ENCODE measurements at regions not wholly inside any gene's neighbourhood (a gene's known extent, or its start where the extent isn't known, plus 50 kb on each side); places are given as distances from the start of the nearest gene placed in this dataset.

GRCh38 chr7:114109721-114110120 lies 190.9 kb upstream of the PPP1R3A start:
- H3K23ac ChIP-seq (ENCODE audit: insufficient read length, low read depth, low read length) = no peak overlapping the region
- H3K27me3 Mint-ChIP-seq (ENCODE audit: low read depth) = no peaks in the 10 kb centered on the region
- TF ChIP-seq CTCF (conservative IDR thresholded peaks at IDR 0.05) = no peak
- H3K27ac ChIP-seq (ENCODE audit: insufficient read length, low read depth, low read length) = no peak overlapping the region
- H4K8ac ChIP-seq (replicated peaks; ENCODE audit: insufficient read length, low read depth, low read length) = no peak overlapping the region
- no peak overlapping the region for H4K91ac ChIP-seq (ENCODE audit: insufficient read length, low read depth, low read length)
- H2BK12ac ChIP-seq (ENCODE audit: insufficient read length, low read depth, low read length) = no peak overlapping the region
- no peak overlapping the region for H3K56ac ChIP-seq (ENCODE audit: insufficient read length, low read depth, low read length)
- H2BK5ac ChIP-seq (ENCODE audit: insufficient read length, low read length) = no peak overlapping the region
- no peak overlapping the region for H2BK120ac ChIP-seq (ENCODE audit: low read depth, low read length, poor library complexity, severe bottlenecking)
- H2AK5ac ChIP-seq (ENCODE audit: insufficient read length, low read length) = no peak overlapping the region
- no peak overlapping the region for H4K5ac ChIP-seq (ENCODE audit: insufficient read length, low read depth, low read length)
- H2BK20ac ChIP-seq (ENCODE audit: low read depth, low read length, poor library complexity, severe bottlenecking) = no peak overlapping the region
- H3K23me2 ChIP-seq (ENCODE audit: insufficient read length, low read depth, low read length, poor library complexity, severe bottlenecking) = no peaks in the 10 kb centered on the region
- no peaks in the 10 kb centered on the region for H3K9me3 Mint-ChIP-seq
- H3K4me2 ChIP-seq (ENCODE audit: insufficient read depth, insufficient read length, low read length) = no peak overlapping the region
- no peaks in the 10 kb centered on the region for H3K4me1 ChIP-seq (ENCODE audit: insufficient read depth, low read length)
- no peak overlapping the region for H3K18ac ChIP-seq (ENCODE audit: insufficient read length, low read depth, low read length)
- no peaks in the 10 kb centered on the region for H3K27me3 ChIP-seq (ENCODE audit: insufficient read depth, low read length)
- no peaks in the 10 kb centered on the region for H3K9me3 ChIP-seq (ENCODE audit: control insufficient read depth, low read depth, low read length)
- no peak for DNase-seq
- H2AFZ ChIP-seq (ENCODE audit: low read length) = no peak overlapping the region
- no peaks in the 10 kb centered on the region for H3K36me3 Mint-ChIP-seq (ENCODE audit: insufficient read depth in 1 of 3, low read depth in 3 of 3)
- H2BK15ac ChIP-seq (ENCODE audit: low read depth, low read length) = no peak overlapping the region
- H3K79me2 ChIP-seq (ENCODE audit: insufficient read depth, low read length) = no peaks in the 10 kb centered on the region
- H3K27ac Mint-ChIP-seq = no peak overlapping the region
- H3K4me1 Mint-ChIP-seq = peaks cover 0 to 5% of the 10 kb centered on the region in 2 experiments; a peak in 2 of 4 replicates
- H4K20me1 ChIP-seq (ENCODE audit: control insufficient read depth, insufficient read depth, insufficient read length) = no peaks in the 10 kb centered on the region
- H3K4ac ChIP-seq (ENCODE audit: low read depth, low read length) = no peak overlapping the region
- no peaks in the 10 kb centered on the region for H3K79me1 ChIP-seq (ENCODE audit: insufficient read depth, low read depth, low read length, poor library complexity, severe bottlenecking)
- no peak overlapping the region for H3T11ph ChIP-seq (ENCODE audit: low read length)
- no peak overlapping the region for H3K14ac ChIP-seq (ENCODE audit: insufficient read depth, low read length)
- H3K4me3 Mint-ChIP-seq = no peak overlapping the region
- H3K9ac ChIP-seq (ENCODE audit: extremely low read depth, insufficient read length, low read length) = no peak overlapping the region
